ENCODE measurements at regions not wholly inside any gene's neighbourhood (a gene's known extent, or its start where the extent isn't known, plus 50 kb on each side); places are given as distances from the start of the nearest gene placed in this dataset.

DNA sequence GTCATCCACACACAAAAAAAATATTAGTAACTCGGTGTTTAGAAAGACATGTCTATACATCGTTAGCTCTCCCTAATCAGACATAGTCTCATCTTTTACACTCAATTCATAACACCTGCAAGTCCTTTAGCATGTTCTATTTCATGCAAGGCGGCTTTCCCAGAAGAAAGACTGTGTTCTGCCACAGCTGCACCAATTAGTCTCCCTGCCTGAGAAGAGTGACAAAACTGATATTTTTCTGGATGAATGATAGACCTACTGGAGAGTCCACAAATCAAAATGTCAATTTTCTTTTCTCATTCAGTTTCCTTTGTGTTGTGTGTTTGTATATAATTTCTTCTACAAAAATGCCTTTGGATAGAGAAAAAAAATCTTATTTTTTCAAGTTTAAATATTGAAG, 435.8 kb upstream of the EPHA3 start:
- TF ChIP-seq, protein P1, sequence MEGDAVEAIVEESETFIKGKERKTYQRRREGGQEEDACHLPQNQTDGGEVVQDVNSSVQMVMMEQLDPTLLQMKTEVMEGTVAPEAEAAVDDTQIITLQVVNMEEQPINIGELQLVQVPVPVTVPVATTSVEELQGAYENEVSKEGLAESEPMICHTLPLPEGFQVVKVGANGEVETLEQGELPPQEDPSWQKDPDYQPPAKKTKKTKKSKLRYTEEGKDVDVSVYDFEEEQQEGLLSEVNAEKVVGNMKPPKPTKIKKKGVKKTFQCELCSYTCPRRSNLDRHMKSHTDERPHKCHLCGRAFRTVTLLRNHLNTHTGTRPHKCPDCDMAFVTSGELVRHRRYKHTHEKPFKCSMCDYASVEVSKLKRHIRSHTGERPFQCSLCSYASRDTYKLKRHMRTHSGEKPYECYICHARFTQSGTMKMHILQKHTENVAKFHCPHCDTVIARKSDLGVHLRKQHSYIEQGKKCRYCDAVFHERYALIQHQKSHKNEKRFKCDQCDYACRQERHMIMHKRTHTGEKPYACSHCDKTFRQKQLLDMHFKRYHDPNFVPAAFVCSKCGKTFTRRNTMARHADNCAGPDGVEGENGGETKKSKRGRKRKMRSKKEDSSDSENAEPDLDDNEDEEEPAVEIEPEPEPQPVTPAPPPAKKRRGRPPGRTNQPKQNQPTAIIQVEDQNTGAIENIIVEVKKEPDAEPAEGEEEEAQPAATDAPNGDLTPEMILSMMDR (IDR thresholded peaks at IDR 0.05; ENCODE audit: insufficient read depth, low read length), result no peak
- TF ChIP-seq POLR2AphosphoS5 (IDR thresholded peaks at IDR 0.05; ENCODE audit: low read depth), result no peak
- TF ChIP-seq, protein P2, sequence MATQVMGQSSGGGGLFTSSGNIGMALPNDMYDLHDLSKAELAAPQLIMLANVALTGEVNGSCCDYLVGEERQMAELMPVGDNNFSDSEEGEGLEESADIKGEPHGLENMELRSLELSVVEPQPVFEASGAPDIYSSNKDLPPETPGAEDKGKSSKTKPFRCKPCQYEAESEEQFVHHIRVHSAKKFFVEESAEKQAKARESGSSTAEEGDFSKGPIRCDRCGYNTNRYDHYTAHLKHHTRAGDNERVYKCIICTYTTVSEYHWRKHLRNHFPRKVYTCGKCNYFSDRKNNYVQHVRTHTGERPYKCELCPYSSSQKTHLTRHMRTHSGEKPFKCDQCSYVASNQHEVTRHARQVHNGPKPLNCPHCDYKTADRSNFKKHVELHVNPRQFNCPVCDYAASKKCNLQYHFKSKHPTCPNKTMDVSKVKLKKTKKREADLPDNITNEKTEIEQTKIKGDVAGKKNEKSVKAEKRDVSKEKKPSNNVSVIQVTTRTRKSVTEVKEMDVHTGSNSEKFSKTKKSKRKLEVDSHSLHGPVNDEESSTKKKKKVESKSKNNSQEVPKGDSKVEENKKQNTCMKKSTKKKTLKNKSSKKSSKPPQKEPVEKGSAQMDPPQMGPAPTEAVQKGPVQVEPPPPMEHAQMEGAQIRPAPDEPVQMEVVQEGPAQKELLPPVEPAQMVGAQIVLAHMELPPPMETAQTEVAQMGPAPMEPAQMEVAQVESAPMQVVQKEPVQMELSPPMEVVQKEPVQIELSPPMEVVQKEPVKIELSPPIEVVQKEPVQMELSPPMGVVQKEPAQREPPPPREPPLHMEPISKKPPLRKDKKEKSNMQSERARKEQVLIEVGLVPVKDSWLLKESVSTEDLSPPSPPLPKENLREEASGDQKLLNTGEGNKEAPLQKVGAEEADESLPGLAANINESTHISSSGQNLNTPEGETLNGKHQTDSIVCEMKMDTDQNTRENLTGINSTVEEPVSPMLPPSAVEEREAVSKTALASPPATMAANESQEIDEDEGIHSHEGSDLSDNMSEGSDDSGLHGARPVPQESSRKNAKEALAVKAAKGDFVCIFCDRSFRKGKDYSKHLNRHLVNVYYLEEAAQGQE (IDR thresholded peaks at IDR 0.05; ENCODE audit: insufficient replicate concordance, low read depth), result no peak
- TF ChIP-seq GABPA (IDR thresholded peaks at IDR 0.05; ENCODE audit: low read depth), result no peak
- TF ChIP-seq SPI1 (IDR thresholded peaks at IDR 0.05; ENCODE audit: borderline replicate concordance, low read depth), result no peak
